IPS DF 6.9 (cell line): ENCODE measurements at regions not wholly inside any gene's neighbourhood (a gene's known extent, or its start where the extent isn't known, plus 50 kb on each side); places are given as distances from the start of the nearest gene placed in this dataset.
A peak's percentile ranks its signal among the peaks of the same experiment; 100 is the strongest.

Source experiments
- DNase-seq: peaks from one replicate; pipeline ENCODE4 v3.0.0-alpha.2; 2013; ENCODE audit warnings: low read depth, low spot score
- H3K27ac ChIP-seq: one replicate; pipeline ENCODE4 v1.5.1; 2013; ENCODE audit warnings: low read length, control low read depth
- H3K27me3 ChIP-seq: 2 replicates; pipeline ENCODE4 v1.6.1; 2013; ENCODE audit warnings: mild to moderate bottlenecking, low read length; ENCODE audit not compliant: control insufficient read depth, insufficient read depth
- H3K36me3 ChIP-seq: 2 replicates; pipeline ENCODE4 v1.6.1; 2013; ENCODE audit warnings: low read length; ENCODE audit not compliant: control insufficient read depth, insufficient read depth
- H3K4me1 ChIP-seq: 2 replicates; pipeline ENCODE4 v1.6.1; 2013; ENCODE audit warnings: low read length; ENCODE audit not compliant: control insufficient read depth, insufficient read depth
- H3K4me3 ChIP-seq: 2 replicates; pipeline ENCODE4 v1.5.1; 2013; ENCODE audit warnings: mild to moderate bottlenecking, low read length
- H3K9me3 ChIP-seq: 2 replicates; pipeline ENCODE4 v1.6.1; 2013; ENCODE audit warnings: low read length, inconsistent platforms; ENCODE audit not compliant: control insufficient read depth, insufficient read depth
- WGBS: extraction: QIAGEN DNeasy Blood & Tissue Kit; methylation state at CpG from one replicate; pipeline ENCODE4 v1.1.7; 2013; ENCODE audit warnings: mixed read lengths, missing lambda C conversion rate; ENCODE audit not compliant: insufficient read length, insufficient coverage; 5-methylcytosine and 5-hydroxymethylcytosine counted together

- WGBS: no CpG with 5 or more reads among the region's 2 CpGs
- Histone ChIP-seq H3K9me3 (no peaks in the 10 kb centered on the region), H3K27ac (no peak overlapping the region), H3K27me3 (no peaks in the 10 kb centered on the region), H3K4me3 (no peak overlapping the region), H3K4me1 (no peaks in the 10 kb centered on the region), H3K36me3 (no peaks in the 10 kb centered on the region)
- no peak for DNase-seq
These were observed 92.3 kb upstream of the QRFPR start for GRCh38 chr4:121472937-121473721.

DNA sequence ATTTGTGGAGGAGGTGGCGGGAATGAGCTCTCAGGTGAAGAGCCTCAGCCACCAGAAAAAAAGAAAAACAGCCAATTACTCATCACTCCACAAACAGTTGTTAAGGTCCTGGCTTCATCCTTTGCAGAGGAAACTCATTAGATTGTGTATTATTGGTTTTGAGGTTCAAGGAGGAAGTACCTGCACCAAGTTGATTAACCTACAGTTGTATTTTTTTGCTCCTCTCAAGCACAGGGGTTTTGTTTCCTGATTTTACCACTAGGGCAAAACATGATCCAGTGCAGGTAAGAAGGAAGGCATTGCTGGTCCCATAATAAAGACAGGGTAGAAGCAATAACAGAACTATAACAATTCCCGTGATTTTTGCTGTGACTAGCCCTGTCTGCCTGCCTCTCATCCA lies 84.0 kb upstream of the QRFPR start:
- no peaks in the 10 kb centered on the region; the same call in 1 of the 2 replicates for H3K4me1 ChIP-seq
- H3K4me3 ChIP-seq: no peak overlapping the region
- no peaks in the 10 kb centered on the region for H3K27me3 ChIP-seq
- WGBS: no CpG with 5 or more reads among the region's 2 CpGs
- no peaks in the 10 kb centered on the region for H3K36me3 ChIP-seq
- H3K9me3 ChIP-seq: no peaks in the 10 kb centered on the region
- peak; percentile 9 for DNase-seq
- H3K27ac ChIP-seq: no peak overlapping the region

DNA sequence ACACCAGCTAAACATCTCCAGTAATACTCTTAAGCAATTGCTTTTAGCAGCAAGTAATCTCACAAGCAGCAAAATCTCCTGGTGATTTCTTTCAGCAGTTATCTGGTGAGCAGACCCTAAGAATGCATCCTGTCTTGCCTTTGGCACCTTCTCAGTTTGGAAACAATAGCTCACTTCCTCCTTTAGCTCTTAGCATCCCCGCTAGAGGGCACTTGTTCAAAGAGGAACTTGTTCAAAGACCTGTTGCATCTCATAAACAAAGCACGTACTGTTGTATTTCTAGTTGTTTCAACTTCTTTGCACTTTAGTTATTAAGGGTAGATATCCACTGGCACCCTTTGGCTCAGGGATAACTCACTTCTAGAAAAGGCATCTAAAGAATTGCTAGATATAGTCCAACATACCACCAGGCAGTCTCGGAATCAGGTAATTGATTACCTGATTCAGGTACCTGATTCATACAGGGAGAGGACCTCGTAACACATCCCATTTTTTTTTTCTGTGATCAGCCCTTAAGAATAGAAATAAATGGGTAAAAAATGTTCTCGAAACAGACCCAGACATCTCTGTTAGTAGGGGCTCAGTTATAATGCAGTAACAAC lies 81.9 kb upstream of the QRFPR start:
- H3K4me1 ChIP-seq: no peaks in the 10 kb centered on the region; the same call in 1 of the 2 replicates
- no peaks in the 10 kb centered on the region for H3K9me3 ChIP-seq
- no peak overlapping the region for H3K4me3 ChIP-seq
- DNase-seq: peak; percentile 61
- no peaks in the 10 kb centered on the region for H3K27me3 ChIP-seq
- no peak overlapping the region for H3K27ac ChIP-seq
- H3K36me3 ChIP-seq: no peaks in the 10 kb centered on the region
- no CpG with 5 or more reads among the region's 5 CpGs for WGBS

DNA sequence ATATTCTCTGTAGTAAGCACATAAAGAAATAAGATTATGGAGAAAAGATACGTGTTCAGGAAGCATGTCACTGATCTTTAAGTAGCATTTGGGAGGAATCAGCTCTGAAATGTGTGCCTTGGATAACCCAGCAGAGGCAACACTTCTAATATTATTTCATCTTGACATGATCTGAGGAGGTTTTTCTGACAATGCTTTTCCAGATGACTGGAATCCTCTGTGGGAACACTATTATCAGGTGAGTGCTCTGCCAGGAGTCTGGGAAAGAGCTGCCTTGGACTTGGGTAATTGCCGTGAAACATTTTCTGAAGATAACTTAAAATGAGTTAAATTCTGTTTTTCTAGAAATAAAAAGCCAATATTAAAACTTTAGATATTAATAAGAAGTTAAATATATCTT lies 78.2 kb upstream of the QRFPR start:
- WGBS: no CpG with 5 or more reads among the region's 2 CpGs
- Histone ChIP-seq H3K27ac (no peak overlapping the region), H3K4me1 (no peaks in the 10 kb centered on the region; the same call in 1 of the 2 replicates), H3K4me3 (no peak overlapping the region), H3K36me3 (no peaks in the 10 kb centered on the region), H3K27me3 (no peaks in the 10 kb centered on the region), H3K9me3 (no peaks in the 10 kb centered on the region)
- no peak for DNase-seq

DNA sequence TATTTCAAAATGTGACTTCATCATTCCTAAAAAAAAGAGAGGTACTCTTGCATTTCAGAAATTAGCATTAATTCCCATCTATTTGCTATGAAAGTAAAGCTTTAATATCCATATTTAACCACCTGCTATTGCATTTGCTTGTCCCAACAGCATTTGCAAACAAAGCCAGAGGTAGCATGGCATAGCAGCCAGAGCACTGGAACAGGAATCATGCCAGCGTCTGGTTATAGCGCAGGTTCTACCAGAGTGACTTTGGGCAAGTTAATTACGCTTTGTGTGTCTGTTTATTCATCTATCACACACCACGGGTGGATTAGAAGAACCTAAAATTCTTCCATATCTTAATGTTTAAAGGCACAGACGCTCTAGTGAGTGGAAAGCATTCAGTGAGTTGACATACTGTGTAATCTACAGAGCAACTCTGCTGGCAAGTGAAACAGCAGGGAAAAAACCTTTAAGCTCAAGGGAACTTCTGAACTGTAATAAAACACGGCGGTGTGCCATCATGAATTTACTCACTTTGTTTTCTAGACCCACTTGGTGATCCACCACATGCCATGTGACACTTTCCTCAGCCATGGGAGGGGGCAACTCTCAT lies 76.6 kb upstream of the QRFPR start:
- no peak for DNase-seq
- no CpG with 5 or more reads among the region's 7 CpGs for WGBS
- no peaks in the 10 kb centered on the region for H3K27me3 ChIP-seq

DNA sequence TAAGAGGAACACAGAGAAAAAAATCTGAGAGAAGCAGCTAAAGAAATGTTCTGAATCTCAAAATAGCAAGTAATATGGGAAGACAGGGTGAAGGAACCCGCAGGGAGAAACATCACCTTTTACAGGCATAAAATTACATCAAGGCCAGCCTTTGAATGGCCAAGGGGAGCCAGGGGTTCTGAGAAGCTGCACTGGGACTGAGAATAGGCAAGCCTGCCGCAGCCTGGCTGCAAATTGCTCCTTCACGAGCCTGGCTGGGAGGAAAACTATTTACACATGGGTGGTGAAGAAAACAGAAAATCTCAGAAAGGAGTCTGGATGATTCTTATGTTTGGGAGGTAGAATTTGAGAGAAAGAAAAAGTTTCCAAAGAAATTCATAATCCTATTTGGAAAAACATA lies 74.5 kb upstream of the QRFPR start:
- Histone ChIP-seq H3K36me3 (no peaks in the 10 kb centered on the region), H3K27ac (no peak overlapping the region), H3K9me3 (no peaks in the 10 kb centered on the region), H3K4me3 (no peak overlapping the region), H3K4me1 (no peaks in the 10 kb centered on the region), H3K27me3 (no peaks in the 10 kb centered on the region)
- WGBS: no CpG with 5 or more reads among the region's 3 CpGs
- no peak for DNase-seq

More for the DNA sequence above, 76.6 kb upstream of the QRFPR start:
- Histone ChIP-seq H3K9me3 (no peaks in the 10 kb centered on the region), H3K4me1 (no peaks in the 10 kb centered on the region; the same call in 1 of the 2 replicates), H3K27ac (no peak overlapping the region), H3K4me3 (no peak overlapping the region), H3K36me3 (no peaks in the 10 kb centered on the region)

- no peak overlapping the region for H3K4me3 ChIP-seq
- no peaks in the 10 kb centered on the region for H3K4me1 ChIP-seq
- peak; percentile 5 for DNase-seq
- no peak overlapping the region for H3K27ac ChIP-seq
- H3K27me3 ChIP-seq: no peaks in the 10 kb centered on the region
- no peaks in the 10 kb centered on the region for H3K9me3 ChIP-seq
- no CpG with 5 or more reads among the region's 2 CpGs for WGBS
- H3K36me3 ChIP-seq: no peaks in the 10 kb centered on the region
These were observed 73.6 kb upstream of the QRFPR start for GRCh38 chr4:121454251-121454979.

GRCh38 chr4:121451310-121451709 lies 70.5 kb upstream of the QRFPR start:
- no peak overlapping the region for H3K27ac ChIP-seq
- no peaks in the 10 kb centered on the region for H3K4me1 ChIP-seq
- H3K9me3 ChIP-seq: no peaks in the 10 kb centered on the region
- H3K36me3 ChIP-seq: no peaks in the 10 kb centered on the region
- no CpG with 5 or more reads among the region's 1 CpG for WGBS
- DNase-seq: no peak
- no peaks in the 10 kb centered on the region for H3K27me3 ChIP-seq
- no peak overlapping the region for H3K4me3 ChIP-seq

- H3K9me3 ChIP-seq: no peaks in the 10 kb centered on the region
- no peak for DNase-seq
- no peak overlapping the region for H3K27ac ChIP-seq
- no peaks in the 10 kb centered on the region for H3K27me3 ChIP-seq
- no peak overlapping the region for H3K4me3 ChIP-seq
- H3K36me3 ChIP-seq: no peaks in the 10 kb centered on the region
- H3K4me1 ChIP-seq: no peaks in the 10 kb centered on the region
- no CpG with 5 or more reads among the region's 1 CpG for WGBS
These were observed 68.6 kb upstream of the QRFPR start for GRCh38 chr4:121449416-121449815.

DNA sequence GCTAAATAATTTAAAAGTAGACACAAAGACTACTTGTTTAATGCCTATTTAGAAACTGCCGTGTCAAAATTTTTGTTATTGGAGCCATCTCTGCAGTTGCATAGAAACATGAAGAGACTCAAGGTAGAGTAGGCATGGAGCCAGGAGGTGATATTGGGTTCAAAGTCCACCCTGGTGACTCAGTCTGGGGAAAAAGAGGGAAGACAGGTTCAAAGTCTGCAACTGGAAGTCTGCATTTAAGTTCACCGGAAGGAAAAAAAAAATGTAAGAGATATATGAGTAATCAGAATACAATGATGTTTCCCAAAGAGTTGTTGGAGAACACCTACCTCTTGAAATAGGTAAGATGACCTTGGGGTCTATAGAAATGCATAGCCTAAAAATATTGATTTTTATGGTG lies 67.4 kb upstream of the QRFPR start:
- no peaks in the 10 kb centered on the region for H3K36me3 ChIP-seq
- no peak for DNase-seq
- no peaks in the 10 kb centered on the region for H3K27me3 ChIP-seq
- no peak overlapping the region for H3K27ac ChIP-seq
- WGBS: no CpG with 5 or more reads among the region's 2 CpGs
- no peaks in the 10 kb centered on the region for H3K9me3 ChIP-seq
- no peak overlapping the region for H3K4me3 ChIP-seq
- no peaks in the 10 kb centered on the region for H3K4me1 ChIP-seq
